ENCODE measurements at regions not wholly inside any gene's neighbourhood (a gene's known extent, or its start where the extent isn't known, plus 50 kb on each side); places are given as distances from the start of the nearest gene placed in this dataset.
"Not testable (repeated sequence)": the region's sequence is repeated elsewhere in the genome, so short reads cannot be mapped to it uniquely, and the experiment has no call there.

GRCh38 chr7:80018941-80019808, 115.5 kb upstream of the GNAI1 start:
- peak; percentile 57 for DNase-seq

GRCh38 chr7:80017101-80017698, 117.4 kb upstream of the GNAI1 start:
- DNase-seq, result no peak

- no peak for DNase-seq
These were observed 120.1 kb upstream of the GNAI1 start for GRCh38 chr7:80014511-80014910.

DNA sequence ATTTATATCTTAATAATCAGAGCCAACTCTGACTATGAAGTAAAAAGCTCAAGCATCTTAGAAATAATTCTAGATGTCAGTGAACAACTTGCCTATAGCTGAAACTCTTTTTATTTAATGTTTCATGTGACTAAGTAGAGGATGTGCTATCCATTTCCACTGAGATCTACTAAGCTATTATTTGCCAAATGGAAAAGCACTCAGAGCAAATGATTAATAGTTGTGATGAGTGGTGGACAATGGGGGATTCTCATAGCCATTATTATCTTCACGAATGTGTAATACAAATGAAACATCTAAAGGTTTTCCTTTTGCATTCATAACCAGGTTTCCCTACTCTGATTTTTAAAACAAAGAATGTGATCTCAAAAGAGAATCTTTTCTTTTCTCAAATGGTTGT, 126.6 kb upstream of the GNAI1 start:
- DNase-seq, result no peak

DNA sequence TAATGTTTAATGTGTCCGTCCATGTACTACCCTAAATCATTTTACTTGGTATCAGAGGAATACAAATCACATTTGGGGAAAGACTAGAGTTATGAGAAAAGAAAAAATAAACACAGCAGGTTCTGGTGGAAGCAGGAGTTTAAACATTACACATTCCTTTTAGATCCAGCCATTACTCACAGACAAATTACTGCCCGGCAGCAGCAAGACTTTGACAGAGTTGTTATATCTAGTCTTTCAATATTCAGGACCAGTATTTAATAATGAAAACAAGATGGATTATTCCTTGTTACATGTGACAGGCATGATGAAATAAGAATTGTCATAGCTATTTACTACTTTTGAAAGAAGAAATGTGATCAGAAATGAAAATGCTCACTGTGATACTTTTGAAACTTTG, 131.8 kb upstream of the GNAI1 start:
- DNase-seq, result no peak

- no peak for DNase-seq
These were observed 136.3 kb upstream of the GNAI1 start for GRCh38 chr7:79998363-79998762.

DNA sequence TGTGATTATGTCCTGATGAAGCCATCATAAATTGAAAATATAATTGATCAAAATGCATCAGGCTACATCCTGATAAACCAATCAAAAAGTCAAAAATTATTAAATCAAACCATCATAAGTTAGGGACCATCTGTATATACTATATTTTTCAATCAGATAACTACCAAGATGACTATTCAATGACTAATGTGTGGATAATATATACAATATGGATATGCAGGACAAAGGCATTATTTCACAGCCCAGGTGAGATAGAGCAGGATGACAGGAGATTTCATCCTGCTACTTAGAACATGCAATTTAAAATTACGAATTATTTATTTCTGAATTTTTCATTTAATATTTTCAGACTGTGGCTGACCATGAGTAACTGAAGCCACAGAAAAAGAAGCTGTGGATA, 137.3 kb upstream of the GNAI1 start:
- DNase-seq, result no peak

DNA sequence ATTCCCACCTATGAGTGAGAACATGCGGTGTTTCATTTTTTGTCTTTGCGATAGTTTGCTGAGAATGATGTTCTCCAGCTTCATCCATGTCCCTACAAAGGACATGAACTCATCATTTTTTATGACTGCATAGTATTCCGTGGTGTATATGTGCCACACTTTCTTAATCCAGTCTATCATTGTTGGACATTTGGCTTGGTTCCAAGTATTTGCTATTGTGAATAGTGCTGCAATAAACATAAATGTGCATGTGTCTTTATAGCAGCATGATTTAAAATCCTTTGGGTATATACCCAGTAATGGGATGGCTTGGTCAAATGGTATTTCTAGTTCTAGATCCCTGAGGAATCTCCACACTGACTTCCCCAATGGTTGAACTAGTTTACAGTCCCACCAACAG, 138.9 kb upstream of the GNAI1 start:
- not testable (repeated sequence) for DNase-seq

DNA sequence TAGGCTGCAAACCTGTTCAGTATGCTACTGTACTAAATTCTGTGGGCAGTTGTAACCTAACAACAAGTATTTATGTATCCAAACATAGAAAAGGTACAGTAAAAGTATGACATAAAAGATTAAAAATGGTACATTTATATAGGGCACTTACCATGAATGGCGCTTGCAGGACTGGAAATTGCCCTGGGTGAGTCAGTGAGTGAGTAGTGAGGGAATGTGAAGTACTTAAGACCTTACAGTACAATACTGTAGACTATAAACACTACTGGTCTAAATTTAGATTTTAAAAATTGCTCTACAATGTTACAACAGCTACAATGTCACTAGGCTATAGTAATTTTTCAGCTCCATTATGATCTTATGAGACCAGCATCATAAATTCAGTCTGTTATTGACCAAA, 146.0 kb upstream of the GNAI1 start:
- DNase-seq, result no peak

DNA sequence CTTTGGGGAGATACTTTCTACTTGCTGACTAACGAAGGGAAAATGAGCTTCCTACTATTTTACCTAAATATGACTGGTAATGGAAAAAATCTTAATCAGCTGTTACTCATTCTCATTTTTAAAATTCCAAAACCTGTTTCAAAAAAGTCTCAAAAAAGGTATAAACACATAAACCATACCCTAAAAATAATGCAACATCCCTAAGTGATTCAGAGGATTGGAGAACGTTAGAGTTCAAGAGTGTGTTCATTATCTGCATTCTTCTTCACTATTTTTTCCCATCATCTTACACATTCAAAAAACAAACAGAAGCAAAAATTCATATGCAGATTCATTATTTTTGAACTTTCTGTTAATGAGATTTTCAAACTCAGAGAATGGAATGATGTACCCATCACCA, 150.4 kb upstream of the GNAI1 start:
- DNase-seq, result no peak

DNA sequence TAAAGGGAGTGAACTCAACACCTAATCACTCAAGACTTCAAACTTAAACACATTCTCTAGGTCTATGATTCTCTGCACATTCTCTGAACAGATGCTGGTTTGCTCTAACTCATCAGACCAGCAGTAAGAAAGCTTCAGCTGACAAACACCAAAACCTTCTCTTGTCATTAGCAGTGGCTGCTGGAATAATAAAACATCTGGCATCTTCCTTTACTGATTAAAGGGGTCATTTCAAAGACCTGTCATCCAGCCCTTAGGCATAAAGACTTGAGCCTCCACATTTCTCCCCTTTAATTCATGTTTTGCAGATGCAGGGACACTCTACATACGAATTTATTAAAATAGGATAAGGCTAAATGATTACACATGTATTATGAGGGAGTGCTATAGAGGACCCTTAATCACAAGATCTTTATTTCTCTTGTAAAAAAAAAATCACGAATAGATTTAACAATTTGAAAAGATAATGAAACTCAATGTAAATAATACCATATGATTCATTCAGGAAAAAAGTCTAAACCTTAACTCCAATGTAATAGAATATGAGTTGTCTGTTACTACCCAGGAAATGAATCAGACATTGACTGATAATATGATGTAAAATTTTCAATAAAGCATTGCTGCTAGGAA, 152.4 kb upstream of the GNAI1 start:
- no peak for DNase-seq

DNA sequence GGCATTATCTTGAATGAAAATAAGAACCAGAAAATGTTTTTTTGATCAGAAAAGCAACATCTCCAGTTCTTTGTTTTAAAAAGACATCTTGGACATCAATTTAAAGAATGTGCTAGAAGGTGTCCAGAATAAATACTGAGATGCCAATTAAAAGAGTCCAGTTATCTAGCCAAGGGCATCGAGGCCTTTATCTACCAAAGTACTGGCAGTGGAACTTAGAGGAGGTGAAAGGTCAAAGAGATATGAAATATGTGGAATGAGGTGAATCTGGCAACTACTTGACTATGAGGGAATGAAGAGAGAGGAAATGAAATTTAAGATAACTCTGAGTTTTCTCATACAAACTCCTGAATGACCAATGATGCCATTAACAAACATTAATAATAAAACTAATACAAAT, 154.3 kb upstream of the GNAI1 start:
- no peak for DNase-seq

- no peak for DNase-seq
These were observed 155.2 kb upstream of the GNAI1 start for GRCh38 chr7:79979437-79979836.

DNA sequence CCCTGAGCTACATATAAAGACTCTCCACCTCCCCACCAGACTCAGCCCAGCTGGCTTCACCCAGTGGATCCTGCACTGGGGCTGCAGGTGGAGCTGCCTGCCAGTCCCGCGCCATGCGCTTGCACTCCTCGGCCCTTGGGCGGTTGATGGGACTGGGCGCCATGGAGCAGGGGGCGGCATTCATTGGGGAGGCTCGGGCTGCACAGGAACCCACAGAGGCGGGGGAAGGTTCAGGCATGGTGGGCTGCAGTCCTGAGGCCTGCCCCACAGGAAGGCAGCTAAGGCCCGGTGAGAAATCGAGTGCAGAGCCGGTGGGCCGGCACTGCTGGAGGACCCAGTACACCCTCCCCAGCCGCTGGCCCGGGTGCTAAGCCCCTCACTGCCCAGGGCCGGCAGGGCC, 157.2 kb upstream of the GNAI1 start:
- no peak for DNase-seq

GRCh38 chr7:79976711-79977020, 158.0 kb upstream of the GNAI1 start:
- not testable (repeated sequence) for DNase-seq

DNA sequence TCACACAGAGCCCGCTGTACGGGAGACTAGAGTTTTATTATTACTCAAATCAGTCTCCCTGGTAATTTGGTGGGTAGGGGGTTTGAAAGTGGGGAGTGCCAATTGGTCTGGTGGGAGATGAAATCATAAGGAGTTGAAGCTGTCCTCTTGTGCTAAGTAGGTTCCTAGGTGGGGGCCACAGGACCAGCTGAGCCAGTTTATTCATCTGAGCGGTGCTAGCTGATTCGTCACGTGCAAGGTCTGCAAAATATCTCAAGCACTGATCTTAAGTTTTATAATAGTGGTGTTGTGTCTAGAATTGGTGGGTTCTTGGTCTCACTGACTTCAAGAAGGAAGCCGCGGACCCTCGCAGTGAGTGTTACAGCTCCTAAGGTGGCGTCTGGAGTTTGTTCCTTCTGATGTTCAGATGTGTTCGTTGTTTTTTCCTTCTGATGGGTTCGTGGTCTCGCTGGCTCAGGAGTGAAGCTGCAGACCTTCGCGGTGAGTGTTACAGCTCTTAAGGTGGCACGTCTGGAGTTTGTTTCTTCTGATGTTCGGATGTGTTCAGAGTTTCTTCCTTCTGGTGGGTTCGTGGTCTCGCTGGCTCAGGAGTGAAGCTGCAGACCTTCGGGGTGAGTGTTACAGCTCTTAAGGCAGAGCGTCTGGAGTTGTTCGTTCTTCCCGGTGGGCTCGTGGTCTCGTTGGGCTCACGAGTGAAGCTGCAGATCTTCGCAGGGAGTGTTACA, 158.5 kb upstream of the GNAI1 start:
- DNase-seq, result not testable (repeated sequence)

- DNase-seq, result no peak
These were observed 161.2 kb upstream of the GNAI1 start for GRCh38 chr7:79973455-79973854.

DNA sequence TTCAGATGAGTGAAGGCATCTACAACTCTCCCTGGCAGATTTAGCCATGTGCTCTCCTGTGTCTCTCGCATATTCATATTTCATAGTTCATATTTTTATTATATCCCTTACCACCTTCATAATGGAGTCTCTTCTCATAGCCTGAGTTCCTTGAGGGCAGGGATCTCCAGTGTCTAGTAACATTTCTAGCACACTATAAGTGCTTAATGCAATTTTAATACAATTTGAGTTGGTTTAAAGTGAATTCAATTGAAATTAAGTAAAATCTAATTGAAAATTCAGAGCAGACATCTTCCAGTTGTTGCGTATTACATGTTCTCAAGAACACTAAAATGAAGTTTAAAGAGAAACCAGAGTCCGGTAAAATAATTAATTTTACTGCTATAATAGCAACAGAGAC, 163.6 kb upstream of the GNAI1 start:
- DNase-seq, result no peak

GRCh38 chr7:79968894-79969293, 165.7 kb upstream of the GNAI1 start:
- DNase-seq, result no peak

DNA sequence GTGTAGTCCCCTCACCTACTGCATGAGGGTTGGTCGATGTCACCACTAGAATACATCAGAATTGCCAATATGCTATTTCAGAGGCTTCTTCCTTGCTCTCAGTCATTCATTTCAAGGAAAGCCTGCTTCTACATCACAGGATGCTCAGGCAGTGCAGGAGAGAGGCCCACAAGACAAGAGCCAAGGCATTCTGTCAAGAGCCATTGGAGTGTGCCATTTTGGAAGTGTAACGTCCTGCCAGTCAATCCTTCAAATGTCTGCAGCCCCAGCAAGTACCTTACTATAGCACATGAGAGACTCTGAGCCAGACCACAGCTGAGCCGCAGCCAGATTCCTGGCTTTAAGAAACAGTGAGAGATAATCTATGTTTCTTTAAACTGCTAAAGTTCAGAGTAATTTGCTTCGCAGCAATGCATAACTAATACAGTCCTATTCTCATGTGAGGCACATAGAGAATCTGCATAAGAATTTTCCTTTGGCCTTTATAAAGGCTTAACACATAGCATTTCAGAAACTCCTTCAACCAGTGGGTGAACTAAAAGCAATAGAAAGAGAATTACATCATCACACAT, 166.5 kb upstream of the GNAI1 start:
- DNase-seq, result no peak

- no peak for DNase-seq
These were observed 168.7 kb upstream of the GNAI1 start for GRCh38 chr7:79965946-79966345.

DNA sequence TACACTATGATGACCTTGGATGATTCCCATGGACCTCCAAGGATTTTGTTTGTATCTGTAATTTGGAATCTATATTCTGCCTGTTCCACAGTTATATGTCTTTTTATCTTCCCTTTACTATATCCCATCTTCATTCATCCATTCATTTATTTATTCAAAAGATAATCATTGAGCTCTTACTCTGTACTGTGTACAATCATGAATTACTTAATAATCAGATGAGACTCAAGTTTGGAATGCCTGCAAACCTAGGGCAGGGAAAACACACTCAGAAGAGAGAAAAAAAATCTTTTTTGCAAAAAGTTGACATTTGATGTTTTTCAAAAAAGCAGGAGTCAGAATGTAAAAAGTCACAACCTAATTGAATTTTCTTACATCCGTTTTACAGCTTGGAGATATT, 170.2 kb upstream of the GNAI1 start:
- no peak for DNase-seq

DNA sequence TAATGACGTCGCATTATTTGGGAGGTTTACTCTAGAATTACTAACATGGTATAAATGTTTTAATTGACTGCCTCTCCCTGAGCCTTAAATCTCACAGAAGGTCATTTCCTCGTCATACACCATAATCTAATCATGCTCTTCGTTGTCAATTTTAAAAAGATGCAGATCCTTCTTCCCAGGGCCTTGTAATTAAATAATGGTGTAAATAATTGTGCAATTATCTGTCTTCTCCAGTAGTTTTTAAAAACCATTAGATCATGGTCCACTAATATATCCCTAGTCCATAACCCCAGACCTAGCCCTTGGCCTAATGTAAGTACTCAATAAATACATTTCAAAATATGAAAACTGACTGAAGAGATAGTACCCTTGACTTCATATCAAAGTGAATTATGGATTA, 181.5 kb upstream of the GNAI1 start:
- DNase-seq, result no peak
